Colonic mucosa (tissue), 4 donors: ENCODE measurements at regions not wholly inside any gene's neighbourhood (a gene's known extent, or its start where the extent isn't known, plus 50 kb on each side); places are given as distances from the start of the nearest gene placed in this dataset.

Source experiments
- DNase-seq: peaks from one replicate; pipeline ENCODE4 v3.0.0-alpha.2; 2020
- H3K27ac ChIP-seq: fragments of 200-600 bp; one replicate; pipeline ENCODE4 v1.8.0; 2021
- H3K27me3 ChIP-seq: fragments of 200-600 bp; one replicate; pipeline ENCODE4 v1.8.0; 2021
- H3K36me3 ChIP-seq: fragments of 200-600 bp; one replicate; pipeline ENCODE4 v1.8.0; 2021
- H3K4me1 ChIP-seq: fragments of 200-600 bp; one replicate; pipeline ENCODE4 v1.8.0; 2021; ENCODE audit warnings: mild to moderate bottlenecking
- H3K4me3 ChIP-seq: fragments of 200-600 bp; one replicate; pipeline ENCODE4 v1.8.0; 2021
- H3K9ac ChIP-seq, 2 donors: one replicate each; pipeline ENCODE4 v1.7.0; 2013; ENCODE audit warnings: control low read depth in 2 of 2, low read depth in 2 of 2, low read length in 2 of 2
- H3K9me3 ChIP-seq: fragments of 200-600 bp; one replicate; pipeline ENCODE4 v1.8.0; 2021
- CTCF ChIP-seq: fragments of 200-600 bp; IDR thresholded peaks from one replicate; pipeline ENCODE4 v1.8.0; 2022; ENCODE audit warnings: antibody characterized with exemption, mild to moderate bottlenecking
- intact Hi-C: fragments of 100-400 bp; cut with DNase I; formaldehyde crosslinking; loops from one replicate; pipeline ENCODE4 v1.14.1; 2022
- donor health status: healthy.
- donor health status: DM: no; HTN: no; CAD: no.
- donor health status: DM: no; HTN: no; CAD: no.

- Histone ChIP-seq H3K9me3 (no peaks in the 10 kb centered on the region), H3K27ac (no peak overlapping the region), H3K27me3 (no peaks in the 10 kb centered on the region), H3K4me3 (no peak overlapping the region), H3K9ac (no peak overlapping the region), H3K4me1 (no peaks in the 10 kb centered on the region), H3K36me3 (no peaks in the 10 kb centered on the region)
- intact Hi-C loops, result no loop called here
- no peak for DNase-seq
- TF ChIP-seq CTCF, result no peak
These were observed 277.0 kb downstream of the ACTR3B start for GRCh38 chr7:153036396-153037063.

GRCh38 chr7:153043440-153043839 lies 283.9 kb downstream of the ACTR3B start:
- intact Hi-C loops, result no loop called here
- no peak overlapping the region for H3K9ac ChIP-seq
- no peaks in the 10 kb centered on the region for H3K36me3 ChIP-seq
- TF ChIP-seq CTCF, result no peak
- H3K27me3 ChIP-seq, result no peaks in the 10 kb centered on the region
- no peak overlapping the region for H3K27ac ChIP-seq
- H3K4me3 ChIP-seq, result no peak overlapping the region
- no peaks in the 10 kb centered on the region for H3K4me1 ChIP-seq
- H3K9me3 ChIP-seq, result no peaks in the 10 kb centered on the region
- no peak for DNase-seq

GRCh38 chr7:153044981-153045380 lies 285.4 kb downstream of the ACTR3B start:
- no peak overlapping the region for H3K27ac ChIP-seq
- no peaks in the 10 kb centered on the region for H3K9me3 ChIP-seq
- DNase-seq, result no peak
- H3K4me3 ChIP-seq, result no peak overlapping the region
- no peaks in the 10 kb centered on the region for H3K27me3 ChIP-seq
- no peaks in the 10 kb centered on the region for H3K4me1 ChIP-seq
- no peak overlapping the region for H3K9ac ChIP-seq
- TF ChIP-seq CTCF, result no peak
- H3K36me3 ChIP-seq, result no peaks in the 10 kb centered on the region
- intact Hi-C loops, result no loop called here

- intact Hi-C loops, result no loop called here
- DNase-seq, result no peak
- Histone ChIP-seq H3K4me1 (no peaks in the 10 kb centered on the region), H3K9ac (no peak overlapping the region), H3K27ac (no peak overlapping the region), H3K4me3 (no peak overlapping the region), H3K27me3 (no peaks in the 10 kb centered on the region), H3K9me3 (no peaks in the 10 kb centered on the region), H3K36me3 (no peaks in the 10 kb centered on the region)
- no peak for TF ChIP-seq CTCF
These were observed 287.8 kb downstream of the ACTR3B start for GRCh38 chr7:153047079-153047959.

- Histone ChIP-seq H3K36me3 (no peaks in the 10 kb centered on the region), H3K27me3 (no peaks in the 10 kb centered on the region), H3K27ac (no peak overlapping the region), H3K9ac (no peak overlapping the region), H3K4me3 (no peak overlapping the region), H3K4me1 (no peaks in the 10 kb centered on the region), H3K9me3 (no peaks in the 10 kb centered on the region)
- intact Hi-C loops, result no loop called here
- no peak for TF ChIP-seq CTCF
- DNase-seq, result no peak
These were observed 292.7 kb downstream of the ACTR3B start for GRCh38 chr7:153052206-153052605.
